ENCODE measurements at regions not wholly inside any gene's neighbourhood (a gene's known extent, or its start where the extent isn't known, plus 50 kb on each side); places are given as distances from the start of the nearest gene placed in this dataset.
A peak's percentile ranks its signal among the peaks of the same experiment; 100 is the strongest.

DNA sequence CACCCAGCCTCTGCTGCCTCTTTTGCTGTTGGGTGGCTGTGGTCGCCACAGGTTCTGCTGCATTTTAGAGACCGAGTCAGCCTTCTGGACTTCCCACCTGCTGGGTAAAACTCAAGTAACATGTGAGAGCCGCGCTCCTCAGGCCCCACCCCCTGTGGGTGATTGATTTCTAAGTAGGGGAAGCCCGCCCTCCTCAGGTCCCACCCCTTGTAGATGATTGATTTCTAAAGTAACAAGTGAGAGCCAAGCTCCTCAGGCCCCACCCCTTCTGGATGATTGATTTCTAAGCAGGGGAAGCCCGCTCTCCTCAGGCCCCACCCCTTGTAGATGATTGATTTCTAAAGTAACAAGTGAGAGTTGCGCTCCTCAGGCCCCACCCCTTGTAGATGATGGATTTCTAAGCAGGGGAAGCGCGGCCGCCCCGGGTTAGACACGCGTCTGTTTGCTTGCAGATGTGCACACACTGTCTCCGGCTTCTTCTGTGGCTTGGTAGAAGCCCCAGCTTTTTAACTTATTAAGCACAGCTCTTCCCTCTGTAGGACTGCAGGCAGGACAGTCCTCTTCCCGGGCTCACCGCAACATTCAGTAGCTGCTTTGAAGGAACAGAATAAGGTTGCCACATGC is 83.4 kb downstream of the FAM43A start:
- DNase-seq, result peak; percentile 96

DNA sequence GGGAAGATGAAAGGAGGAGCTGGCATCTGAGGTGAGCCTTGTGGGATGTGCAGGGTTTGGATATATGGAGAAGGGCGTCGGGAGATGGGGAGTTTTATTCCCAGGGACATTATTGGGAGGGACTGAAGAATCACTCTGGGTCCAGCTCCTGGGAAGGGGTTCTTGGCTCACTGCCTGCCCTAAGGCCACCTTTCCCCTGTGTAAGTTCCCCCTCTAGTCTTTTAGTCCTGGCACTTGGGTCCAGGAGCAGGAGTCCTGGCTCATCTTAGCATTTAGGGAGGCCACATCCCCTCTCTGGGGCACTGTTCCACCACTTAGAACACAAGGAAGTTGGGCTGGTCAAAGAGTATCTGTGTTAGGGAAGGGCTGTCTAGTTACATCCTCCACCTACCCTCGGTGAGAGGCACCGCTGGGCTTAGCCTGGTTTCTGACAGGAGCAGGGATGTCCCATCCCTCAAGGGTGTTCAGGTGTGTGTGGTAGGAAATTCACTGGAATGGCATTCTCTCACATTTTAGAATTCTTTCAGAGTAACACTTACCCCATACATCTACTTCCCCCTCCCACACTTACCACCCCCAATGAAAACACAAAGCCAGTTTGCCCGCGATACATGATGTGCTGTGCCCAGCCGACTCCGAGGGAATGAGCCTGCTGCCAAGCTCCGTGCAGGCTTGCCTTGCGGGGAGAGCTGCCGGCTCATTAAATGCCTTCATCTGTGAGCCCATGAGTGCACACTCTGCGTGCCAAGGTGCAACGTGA is 86.7 kb downstream of the FAM43A start:
- DNase-seq, result no peak

DNA sequence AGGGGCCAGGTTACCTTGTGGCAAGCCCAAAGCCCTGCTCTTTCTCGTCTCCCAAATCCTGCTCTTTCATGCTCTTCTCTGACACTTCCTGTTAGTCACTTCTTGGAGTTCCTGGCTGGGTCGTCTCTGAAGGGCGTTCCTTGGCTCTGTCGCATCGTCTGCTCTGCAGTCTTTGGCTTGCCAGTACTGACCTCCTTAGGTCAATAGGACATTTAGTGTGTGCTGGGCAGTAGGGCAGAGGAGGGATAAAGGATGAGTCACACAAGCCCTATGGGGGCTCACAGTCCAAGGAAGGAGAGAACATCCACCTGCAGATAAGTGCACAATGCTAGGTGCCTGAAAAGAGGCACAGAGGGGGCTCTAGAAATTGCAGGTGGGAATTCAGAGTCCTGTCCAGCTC is 87.5 kb downstream of the FAM43A start:
- no peak for DNase-seq

DNA sequence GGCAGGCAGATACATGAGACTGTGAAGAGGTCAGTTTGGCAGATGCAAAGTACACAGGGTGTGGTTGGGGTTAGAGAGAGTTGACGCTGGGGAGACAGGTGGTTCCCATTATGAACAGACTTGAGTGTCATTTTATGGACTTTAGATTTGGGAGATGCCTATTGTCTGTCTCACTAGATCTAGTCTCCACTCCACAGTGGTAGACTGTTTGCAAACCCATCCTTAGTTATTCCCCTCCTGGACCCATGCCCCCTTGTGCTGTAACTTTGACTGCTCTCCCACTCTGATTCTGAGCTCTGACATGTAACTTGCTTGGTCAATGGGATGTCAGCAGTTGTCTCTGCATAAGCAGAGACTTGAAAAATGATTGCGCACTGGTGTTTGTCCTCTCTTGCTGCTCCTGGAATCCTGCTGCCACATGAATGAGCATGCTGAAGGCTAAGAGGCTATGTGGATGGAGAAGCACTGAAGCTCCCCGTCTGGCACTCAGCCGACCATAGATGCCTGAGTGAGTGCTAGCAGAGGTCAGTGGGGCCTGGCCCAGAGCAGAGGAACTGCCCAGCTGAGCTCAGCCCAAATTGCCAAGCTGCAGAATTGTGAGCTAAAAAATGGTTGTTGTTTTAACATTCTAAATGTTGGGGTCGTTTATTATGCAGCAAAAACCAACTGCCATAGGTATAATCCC is 88.2 kb downstream of the FAM43A start:
- no peak for DNase-seq

DNA sequence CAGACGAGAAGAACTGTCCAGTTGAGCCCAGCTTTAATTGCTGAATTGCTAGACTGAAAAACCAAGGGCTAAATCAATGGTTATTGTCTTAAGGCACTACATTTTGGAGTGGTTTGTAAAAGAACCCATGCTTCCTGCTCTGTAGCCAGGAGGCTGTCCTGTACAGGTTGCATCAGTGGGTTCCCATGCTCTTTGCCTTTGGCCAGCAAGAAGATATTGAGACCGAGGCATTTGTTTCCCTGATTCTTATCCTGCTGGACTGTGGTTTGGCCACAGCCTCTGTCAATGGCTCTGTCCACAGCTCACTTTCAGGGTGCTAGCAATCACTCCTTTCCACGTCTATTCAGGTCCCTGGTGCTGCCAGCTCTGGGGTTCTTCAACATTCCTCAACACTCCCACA is 89.6 kb downstream of the FAM43A start:
- DNase-seq, result no peak

DNA sequence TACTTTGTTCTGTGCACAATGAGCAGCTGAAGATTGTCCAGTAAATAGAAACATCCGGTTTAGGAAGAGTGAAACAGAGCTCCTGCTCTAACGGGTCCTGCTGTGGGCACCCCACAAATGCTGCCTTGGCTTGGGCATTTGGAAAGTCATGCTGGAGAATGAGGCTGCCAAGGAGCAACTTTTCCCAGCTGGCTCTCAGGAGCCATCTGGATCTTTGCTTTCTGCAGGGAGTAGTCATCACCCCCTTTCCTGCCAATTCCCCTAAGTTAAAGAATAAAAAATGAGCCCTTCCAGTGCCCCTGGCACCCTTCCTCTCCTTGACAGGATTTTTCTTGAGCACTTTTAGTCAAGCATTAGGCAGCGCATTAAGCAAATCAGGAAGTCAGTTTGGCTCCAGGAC is 90.0 kb downstream of the FAM43A start:
- no peak for DNase-seq

DNA sequence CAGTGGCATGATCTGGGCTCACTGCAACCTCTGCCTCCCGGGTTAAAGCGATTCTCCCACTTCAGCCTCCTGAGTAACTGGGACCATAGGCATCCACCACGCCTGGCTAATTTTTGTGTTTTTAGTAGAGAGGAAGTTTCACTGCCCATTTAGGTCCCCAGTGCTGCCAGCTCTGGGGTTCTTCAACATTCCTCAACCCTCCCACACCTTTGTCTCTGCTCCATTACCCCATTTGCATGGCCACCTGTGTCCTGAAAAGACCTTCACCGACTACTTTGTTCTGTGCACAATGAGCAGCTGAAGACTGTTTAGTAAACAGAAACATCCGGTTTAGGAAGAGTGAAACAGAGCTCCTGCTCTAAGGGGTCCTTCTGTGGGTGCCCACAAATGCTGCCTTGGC is 92.0 kb downstream of the FAM43A start:
- DNase-seq, result no peak

DNA sequence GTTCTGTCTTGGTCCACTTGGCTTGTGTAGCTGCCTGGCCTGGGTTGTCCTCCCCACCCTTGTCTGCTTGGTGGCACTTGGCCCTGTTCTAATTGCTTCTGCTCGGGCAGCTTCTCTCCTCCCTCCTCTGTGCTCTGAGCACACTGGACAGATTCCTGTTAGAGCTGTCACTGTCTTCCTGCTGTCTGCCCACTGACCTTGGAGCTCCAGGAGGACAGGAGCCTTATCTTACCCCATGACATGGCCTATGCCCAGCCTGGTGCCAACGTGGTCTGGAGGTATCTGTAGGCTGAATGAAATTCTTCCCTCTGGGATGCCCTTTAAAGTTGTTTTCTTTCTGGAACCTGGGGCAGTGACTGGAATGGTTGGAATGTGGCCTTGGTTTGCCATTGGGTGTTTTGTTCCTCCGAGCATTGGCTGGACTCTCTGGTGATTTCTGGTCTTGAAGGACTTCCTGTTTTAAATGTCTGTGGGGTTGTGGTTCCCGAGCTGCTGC is 94.1 kb downstream of the FAM43A start:
- DNase-seq, result no peak

DNA sequence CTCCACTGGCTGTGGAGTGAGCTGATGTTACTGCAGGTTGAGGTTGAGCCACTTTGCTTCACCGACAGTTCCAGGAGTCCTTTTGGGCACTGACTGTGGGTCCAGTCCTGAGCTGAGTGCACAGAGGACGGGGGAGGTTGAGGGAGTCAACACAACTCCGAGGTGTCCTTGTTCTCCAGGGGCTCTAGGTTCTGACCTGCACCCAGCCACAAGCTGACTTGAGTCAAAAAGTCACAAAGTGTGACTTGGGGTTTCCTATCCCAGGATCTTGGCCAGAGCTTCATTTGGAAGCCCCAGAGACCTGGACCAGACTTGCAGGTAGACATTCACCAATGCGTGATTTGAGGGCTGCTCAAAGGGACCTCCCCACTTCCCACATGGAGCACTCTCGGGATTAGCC is 95.0 kb downstream of the FAM43A start:
- no peak for DNase-seq

DNA sequence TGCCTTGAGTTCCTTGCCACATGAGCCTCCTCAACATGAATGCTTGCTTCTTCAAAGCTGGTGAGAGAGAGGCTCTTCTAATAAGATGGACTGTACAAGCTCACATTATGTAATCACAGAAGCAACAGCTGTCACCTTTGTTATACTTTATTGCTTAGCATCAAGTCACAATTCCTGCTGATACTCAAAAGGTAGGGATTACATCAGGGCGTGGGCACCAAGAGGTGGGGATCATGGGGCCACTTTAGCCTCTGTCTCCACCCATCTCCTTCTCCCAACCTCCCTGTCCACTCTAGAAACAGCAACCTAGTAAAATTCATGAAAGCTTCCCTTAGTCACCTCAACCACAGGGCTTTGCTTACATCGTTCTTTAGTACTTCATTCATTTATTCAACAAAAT is 95.9 kb downstream of the FAM43A start:
- no peak for DNase-seq

DNA sequence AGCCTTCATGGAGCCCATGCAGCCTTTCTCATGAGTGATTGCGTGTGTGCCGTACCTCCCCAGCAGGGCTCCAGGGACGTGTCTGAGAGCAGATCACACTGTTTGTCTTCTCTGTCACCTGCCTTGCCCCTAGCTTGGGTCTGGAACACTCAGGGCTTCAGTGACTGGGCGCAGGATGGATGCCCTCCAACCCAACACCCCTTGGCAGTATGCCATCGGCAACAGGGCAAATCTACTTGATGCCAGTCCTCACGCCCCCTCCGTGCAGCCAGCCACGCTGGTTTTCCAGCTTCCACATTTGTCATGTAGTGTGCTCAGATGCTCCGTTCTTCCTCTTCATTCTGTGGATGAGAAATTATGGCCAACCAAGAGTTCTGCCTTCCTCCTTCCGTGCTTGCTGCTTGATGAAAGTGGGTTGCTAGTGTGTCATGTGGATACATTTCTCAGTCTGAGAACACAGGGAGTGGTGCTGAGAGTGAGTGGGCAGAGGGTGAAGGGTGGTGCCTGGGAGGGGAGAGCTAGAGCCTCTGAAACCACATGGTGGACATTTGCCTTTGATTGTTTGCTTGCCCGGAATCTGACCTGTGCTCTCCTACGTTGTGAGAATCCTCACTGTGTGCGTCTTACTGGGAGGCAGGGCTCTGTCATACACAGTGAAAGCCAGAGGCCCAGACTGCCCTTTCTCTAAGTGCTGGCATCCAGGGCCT is 97.2 kb downstream of the FAM43A start:
- no peak for DNase-seq

DNA sequence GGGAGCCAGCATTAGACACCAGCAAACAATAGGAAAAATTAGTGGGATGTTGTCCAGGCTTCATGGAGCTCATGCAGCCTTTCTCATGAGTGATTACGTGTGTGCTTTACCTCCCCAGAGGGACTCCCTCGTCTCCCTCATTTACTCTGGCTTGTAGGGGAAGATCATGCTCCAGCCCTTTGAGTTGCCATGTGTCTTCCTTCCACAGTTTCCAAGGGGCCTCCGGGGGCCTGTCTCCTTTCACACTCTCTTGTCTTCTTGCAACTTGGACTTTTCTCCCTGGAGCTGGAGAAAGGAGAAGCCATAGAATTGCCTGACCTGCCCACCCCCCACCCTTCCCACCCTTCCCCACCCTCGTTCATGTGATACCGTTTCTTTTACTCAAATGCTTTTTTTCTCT is 98.7 kb downstream of the FAM43A start:
- no peak for DNase-seq

DNA sequence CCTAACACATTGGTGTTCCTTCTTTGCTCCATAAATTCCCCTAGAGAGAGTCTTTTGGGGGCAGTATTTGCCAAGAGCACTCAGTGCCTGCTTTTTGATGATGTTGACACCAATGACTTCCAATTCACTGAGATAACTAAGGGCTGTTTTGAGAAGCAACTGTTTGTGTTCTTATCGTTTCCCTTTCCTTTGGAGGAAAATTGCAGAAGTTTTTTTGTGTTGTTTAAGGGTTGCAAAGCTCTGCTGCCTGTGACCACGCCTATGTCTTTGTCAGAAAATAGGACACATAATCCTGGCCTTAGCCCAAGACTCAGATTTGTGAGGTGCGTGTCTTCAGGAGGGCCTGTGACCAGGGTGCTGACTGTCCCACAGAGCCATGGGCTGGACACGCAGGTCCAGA is 99.6 kb downstream of the FAM43A start:
- DNase-seq, result no peak

DNA sequence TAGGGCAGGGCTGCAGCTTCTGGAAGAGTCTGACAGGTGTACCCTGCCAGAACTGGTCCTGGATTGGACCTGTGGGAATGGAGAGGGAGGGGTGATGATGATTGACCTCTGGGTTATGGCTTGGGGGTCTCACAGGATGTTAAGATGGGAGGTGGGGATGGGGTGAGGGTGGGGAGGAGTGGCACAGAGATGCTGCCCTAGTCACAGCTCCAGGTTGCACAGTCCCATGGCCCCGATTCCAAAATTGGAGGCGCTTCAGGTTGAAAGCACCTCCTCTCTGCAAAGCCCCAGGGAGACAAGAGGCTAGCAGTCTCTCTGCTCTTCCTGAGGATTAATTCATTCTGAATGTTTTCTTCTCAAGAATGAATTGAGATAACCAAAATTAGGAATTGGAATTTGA is 101.4 kb downstream of the FAM43A start:
- DNase-seq, result no peak

DNA sequence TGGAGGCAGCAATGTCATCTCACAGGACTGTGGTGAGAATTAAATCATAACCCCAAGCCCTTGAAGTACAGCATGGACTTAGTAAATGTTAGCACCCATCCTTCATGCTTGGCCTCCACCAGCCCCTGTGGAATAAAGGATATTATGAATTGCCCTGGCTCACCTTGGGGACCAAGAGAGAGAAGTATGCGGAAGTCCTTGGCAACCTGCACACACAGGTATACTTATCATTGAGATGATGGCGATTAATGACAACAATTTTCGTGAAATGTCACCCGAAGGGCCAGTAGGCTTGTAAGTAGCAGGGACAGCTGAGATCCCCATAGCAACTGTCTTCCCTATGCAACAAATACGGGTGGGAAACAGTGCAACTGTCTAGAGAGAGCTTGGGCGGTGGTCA is 102.0 kb downstream of the FAM43A start:
- DNase-seq, result no peak

DNA sequence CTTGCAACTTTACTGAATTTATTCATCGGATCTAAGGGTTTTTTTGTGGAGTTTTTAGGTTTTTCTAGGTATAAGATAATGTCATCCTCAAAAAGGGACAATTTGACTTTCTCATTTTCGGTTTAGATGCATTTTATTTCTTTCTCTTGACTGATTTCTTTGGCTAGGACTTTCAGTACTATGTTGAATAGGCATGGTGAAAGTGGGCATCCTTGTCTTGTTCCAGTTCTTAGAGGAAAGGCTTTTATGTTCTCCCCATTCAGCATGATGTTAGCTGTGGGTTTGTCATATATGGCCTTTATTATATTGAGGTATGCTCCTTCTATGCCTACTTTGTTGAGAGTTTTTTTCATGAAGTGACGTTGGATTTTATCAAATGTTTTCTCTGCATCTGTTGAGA is 106.7 kb downstream of the FAM43A start:
- DNase-seq, result no peak

DNA sequence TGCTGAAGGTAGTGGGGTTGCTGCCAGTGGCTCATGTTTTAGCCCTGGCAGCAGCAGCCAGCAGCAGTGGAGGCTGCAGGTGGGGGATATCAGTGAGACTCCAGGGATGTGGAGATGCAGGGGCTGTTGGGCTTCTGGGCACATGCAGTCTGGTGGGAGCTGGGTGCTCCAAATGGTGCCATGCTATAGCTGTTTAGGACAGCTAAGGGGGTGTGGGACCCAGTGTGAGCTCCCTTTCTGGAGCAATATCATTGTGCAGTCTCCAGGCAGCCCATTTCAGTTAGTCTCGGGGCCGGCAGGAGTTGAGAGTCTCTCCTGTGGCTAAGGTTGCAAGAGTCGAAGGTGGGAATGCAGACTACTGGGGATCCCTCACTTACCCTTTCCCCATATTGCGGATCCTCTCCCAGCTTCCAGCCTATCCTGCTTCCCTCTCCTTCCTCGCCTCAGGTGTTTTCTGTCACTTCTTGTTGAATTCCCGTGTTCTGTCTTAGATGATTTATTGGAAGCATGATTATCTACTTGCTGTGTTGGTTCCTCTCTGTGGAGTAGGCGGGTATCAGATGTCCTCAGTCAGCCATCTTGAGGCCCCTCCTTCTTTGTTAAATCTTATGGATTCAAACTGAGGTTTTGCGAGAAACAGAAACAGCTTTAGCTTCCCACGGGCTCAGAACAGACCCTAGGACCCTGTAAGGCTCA is 112.0 kb downstream of the FAM43A start:
- no peak for DNase-seq

DNA sequence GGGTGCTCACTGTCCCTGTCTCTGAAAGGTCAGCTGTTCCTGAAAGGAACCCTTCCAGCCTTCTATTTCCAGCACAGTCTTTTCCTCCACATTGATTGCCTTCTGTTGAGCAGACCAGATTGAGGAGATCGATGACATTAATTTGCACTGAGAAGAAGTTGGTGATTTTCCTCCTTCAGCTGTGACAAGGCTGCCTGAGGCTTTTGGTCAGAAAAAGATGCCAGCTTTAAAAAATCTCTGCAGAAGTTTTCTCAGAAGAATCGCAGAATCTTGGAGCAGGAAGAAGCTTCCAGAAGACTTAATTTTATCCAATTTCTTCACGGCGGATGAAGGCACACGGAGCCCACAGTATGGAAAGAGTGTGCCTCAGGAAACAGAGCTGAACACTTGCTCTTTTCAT is 112.8 kb downstream of the FAM43A start:
- no peak for DNase-seq

DNA sequence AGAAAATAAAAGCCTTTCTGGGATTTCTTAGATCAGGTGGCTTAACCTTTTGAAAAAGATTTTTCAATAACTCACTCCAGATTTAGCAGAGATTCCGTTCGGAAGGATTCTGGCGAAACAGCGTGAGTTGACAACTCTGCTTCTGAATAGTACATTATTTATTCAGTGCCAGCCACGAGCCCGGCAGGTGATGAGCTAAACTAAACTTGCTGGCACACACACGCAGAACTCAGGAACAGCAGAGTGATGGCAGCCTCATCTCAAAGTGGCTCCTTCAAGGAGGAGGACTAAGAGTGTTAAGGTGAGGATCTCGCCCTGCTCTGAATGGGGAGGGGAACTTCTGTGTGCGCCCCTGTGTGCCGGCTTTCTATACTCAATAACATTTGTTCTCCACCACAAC is 114.3 kb downstream of the FAM43A start:
- no peak for DNase-seq

DNA sequence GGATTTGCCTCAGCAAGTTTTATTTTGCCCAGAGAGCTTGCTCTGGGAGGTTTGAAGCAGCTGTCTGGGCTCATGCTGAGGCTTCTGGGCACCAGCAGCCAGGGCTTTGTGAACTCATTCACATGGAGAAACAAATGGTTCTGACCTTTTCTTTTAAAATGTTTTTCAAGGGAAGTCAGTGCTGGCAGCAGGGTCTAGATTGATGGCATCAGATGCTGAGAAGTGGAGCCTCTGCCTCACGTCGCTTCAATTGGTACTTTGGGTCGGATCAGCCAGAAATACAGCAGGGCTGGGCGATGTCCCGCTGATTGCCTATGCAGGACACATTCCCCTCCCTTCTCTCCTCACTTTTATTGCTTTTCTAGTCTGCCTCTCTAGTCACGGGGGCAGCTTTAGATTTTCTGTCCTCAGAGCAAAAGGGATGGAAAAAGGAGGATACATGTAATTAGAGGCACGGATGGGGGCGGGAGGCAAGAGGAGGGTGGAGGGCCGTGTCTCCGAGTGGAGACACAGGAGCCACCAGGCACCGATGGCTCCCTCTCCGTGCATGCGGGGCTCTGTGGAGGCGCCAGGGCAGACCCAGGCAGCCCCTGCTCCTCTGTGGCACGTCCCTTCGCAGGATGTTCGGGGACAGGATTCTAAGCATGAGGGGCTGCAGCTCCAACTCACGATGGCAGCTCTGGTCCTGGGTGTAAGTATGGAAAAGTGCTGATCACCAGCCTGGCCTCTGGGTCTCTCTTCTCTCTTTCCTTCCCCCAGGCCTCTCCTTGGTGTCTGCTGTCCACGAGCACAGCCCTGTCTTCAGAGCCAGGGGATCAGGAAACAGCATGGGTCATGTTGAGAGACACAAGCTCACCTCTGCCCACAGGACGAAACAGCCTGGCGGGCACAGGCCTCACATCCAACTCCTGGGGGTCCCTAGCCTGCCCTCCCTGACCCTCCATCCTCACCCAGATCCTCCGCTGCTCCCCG is 116.1 kb downstream of the FAM43A start:
- no peak for DNase-seq

DNA sequence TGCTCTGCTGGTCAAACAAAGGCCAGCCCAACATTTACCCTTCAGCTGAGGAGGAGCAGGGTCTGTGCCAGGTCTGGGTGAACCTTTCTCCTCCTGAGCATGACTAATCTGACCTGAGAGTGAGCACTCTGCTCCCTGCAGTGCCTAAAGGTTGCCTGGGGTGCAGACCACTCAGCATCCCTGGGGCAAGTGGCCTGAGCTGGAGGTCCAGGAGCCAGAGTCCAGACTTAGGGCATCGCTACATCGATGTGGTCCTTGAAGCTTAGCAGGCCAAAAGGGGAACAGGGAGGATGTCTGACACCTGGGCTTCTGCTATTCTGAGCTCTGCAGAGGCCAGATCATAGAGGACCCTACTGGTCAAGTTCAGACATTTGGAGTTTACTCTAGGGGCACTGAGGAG is 119.1 kb downstream of the FAM43A start:
- no peak for DNase-seq

DNA sequence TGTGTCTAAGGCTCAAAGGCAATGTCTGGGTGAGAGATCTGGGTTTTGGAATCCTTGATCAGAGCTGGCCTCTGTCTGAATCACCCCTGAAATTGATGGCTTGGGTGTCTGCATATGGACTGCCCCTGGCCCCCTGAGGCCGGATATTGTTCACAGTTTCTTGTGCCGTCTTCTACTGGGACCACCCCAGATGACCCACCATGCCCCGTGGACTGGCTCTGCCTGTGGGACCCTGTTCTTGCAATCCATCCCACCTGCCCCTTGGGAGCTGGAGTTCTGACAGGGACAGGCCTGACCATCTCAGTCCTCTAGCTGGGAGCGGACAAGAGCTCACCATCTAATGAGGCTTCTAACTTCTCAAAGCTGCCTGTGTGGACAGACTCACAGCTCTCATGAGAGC is 119.9 kb downstream of the FAM43A start:
- DNase-seq, result no peak
